ENCODE measurements at regions not wholly inside any gene's neighbourhood (a gene's known extent, or its start where the extent isn't known, plus 50 kb on each side); places are given as distances from the start of the nearest gene placed in this dataset.

DNA sequence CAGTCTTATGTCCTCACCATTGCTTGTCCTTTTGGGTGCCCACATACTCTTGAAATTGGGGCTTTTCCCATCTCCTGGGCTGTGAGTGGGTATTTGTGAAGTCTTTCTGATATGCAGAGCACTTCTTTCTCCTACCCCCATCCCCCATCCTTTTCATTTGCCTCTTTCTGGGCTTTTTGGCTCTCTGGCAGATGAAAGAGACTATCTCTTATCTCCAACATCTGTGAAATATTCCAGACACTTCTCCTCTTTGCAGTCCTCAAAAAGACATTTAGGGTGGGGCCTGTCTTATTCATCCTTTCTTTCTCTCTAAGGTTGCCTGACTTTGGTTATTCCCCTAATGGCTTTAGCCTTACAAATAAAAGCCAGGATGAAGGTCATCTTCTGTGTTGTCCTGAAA is 462.2 kb upstream of the MKI67 start:
- no peak for DNase-seq

DNA sequence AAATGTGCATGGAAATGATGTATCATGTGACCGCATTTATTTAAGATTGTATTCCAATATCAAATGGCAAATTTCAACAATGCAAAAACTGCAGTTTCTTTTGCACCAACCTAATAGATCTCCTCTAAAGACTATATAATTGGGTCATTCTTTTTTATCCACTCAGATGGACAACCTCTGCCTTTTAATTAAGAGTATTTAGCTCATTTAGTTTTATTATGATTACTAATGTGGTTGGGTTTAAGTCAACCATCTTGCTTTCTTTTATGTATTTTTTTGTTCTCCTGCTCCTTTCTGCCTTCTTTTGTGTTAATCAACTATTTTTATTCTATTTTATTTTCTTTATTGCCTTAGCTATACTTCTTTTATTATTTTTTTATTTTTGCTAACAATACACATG is 468.5 kb upstream of the MKI67 start:
- DNase-seq, result no peak

DNA sequence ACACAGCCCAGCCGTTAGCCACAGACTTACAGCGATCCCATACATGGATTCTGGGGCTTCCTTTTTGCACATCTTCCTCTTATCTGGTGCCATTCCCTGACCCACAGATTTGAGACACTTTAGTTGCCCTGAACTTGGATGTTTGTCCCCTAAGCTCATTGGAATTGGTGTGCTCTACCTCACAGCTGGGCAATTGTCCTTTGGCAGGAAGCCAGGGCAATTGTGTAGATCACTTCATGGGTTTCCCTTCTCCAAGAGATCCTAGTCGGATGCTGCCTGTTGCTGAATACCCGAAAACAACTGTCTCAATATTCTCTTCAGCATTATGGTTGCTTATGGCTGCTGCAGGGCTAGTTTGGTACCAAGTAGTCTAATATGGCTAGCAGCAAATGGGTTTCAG is 470.7 kb upstream of the MKI67 start:
- no peak for DNase-seq

DNA sequence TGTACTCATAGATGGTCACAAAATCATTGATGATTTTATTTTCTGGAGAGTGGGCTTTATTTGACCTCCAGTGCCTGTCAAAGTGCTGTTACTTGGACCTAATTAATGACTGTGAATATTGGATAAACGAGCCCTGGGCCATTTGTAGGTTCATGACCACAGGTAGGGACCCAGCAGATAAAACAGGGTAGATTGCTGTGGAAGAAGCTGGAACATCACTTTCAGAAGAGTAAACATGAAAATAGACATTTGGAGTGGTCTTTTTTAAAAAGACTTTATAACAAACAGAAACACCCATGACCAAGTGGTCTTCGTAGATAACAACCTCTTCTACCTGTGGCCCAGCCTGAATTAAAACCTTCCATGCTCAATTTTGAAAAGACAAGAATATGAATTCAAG is 472.8 kb upstream of the MKI67 start:
- DNase-seq, result no peak

DNA sequence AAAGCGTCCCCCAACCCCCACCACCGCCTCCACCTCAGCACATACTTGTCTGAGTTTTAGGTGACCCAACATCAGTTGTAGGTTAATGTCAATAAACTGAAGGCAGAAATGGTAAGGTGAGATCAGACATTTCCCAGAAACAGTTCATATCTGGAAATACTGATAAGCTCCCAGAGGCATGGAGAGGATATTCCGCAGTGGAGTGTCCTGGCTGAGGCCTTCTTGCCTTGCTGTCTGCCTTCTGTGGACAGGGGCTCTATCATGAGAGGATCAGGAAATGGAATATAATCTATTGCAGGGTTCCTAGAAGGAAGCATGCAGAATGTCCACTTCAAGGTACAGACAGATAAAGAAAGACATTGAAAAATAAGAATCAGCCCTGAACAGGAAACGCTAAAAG is 473.3 kb upstream of the MKI67 start:
- no peak for DNase-seq

DNA sequence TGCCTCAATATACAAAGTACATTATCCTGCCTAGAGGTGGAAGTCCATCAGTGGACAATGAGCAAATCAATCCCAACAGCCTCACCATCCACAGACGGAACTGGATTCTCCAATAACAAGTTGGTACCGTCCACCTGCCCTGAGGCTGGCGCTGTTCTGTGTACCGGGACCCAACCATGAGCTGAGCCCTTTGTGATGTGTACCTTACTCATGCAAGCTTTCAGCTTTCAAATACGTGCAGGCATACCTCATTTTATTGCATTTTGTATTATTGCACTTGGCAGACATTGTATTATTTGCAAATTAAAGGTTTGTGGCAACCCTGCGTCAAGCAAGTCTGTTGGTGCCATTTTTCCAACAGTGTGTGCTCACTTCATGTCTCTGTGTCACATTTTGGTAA is 476.0 kb upstream of the MKI67 start:
- DNase-seq, result no peak

DNA sequence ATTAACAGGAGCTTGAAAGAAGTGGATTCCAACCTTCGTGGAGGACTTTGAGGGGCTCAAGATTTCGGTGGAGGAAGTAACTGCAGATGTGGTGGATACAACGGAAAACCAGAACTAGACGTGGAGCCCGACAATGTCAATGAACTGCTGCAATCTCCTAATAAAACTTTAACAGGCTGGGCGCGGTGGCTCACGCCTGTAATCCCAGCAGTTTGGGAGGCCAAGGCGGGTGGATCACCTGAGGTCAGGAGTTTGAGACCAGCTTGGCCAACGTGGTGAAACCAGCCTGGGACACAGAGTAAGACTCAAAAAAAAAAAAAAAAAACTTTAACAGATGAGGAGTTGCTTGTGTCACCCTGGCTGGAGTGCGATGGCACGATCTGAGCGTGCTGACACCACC is 477.8 kb upstream of the MKI67 start:
- DNase-seq, result no peak

DNA sequence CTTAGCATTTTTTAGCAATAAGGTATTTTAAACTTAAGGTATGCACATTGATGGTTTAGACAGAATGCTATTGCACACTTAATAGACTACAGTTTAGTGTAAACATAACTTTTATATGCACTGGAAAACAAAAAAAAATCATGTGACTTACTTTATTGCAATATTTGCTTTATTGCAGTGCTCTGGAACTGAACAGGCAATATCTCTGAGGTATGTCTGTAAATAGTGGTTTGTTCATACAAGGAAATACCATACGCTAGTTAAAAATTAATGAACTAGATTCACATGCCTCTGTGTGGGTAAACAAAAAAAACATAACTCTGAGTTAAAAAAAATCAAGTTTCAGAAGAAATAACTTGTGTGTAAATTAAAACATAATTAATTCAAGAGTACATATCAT is 479.0 kb upstream of the MKI67 start:
- DNase-seq, result no peak

DNA sequence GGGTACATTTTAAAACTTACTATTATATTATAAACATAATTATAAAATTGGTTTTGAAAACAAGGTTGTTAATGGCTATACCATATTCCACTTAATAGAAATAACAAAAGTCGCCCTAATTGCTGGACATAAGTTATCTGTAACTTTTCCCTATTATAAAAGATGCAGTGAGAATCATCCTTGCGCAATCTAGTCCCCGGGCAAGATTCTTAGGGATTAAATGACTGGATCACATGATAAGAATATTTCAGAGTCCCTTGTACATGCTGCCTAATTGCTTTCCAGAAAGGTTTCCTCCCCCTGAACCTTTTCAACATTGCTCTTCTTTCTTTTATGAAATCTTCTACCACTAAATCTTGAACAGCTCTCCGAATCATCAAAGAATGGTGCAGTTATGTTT is 479.8 kb upstream of the MKI67 start:
- no peak for DNase-seq

DNA sequence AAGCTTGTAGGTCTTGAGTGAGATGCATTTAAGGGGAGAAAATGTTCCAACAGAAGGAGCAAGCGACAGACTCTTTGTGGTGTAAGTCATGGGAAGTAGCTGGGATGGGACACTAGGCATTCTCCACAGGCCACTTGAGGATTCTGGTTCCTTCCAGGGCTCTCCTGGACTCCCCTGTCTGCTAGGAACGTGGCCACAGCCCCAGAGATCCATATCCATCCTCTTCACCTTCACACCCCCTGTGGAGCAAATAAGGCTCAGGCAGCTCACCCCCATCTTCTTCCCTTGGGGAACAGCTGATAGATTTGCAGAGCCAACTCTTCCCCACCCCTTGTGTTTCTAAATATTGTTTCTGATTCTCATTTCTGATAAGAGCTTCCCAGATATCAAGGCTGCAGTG is 482.6 kb upstream of the MKI67 start:
- DNase-seq, result no peak

DNA sequence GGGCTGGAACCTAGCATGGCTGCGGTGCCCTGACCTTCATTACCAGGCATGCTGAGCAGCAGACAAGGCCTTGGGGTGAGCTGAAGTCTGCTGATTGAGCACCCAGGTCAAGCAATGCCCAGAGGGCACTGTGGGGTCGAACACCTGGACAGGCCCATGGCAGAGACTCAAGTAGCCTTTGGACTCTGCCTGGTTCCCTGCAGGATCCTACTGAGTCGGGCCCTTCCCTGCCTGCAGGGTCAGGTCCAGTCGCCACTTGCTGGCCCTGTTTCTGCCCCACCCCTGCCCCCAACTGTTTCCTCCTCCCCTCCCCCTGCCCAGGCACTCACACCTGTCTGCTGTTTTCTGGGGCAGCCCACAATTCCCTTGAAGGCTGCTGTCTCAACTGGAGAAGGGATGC is 483.2 kb upstream of the MKI67 start:
- DNase-seq, result no peak

DNA sequence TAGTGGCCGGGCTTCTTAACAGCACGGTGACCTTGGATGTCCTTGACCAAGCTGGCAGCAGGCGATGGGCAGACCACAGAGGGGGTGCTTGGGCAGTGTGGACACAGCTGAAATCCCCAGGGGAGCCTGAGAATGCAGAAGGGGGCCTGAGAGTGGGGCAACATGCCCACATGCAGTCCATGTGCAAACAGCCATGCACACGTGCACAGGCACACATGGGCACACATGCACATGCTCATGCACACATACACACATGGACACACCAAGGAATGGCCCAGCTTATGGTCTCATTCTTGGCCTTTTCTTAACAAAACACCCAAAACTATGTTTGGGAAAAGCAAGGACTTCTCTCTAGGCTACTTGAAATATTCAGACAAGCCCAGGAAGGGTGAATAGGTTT is 483.9 kb upstream of the MKI67 start:
- DNase-seq, result no peak

DNA sequence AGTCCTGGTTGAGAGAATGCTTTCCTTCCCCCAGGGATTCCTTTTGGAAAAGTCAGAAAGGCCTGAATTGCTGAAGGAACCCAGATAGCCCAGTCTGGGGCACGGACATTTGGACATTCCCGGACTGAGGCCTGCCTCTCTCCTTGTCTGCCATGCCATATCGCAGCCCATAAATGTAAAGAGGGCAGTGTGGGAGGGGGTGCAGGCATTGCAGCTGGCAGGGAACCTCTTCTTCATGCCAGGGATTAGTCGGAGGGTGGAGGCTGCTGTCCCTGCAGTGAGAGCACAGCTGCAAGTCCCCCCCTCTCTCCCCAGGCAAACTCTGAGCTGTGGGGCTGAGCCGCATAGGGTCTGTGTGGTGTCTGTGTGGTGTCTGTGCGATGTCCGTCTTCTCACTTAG is 486.0 kb upstream of the MKI67 start:
- DNase-seq, result no peak

DNA sequence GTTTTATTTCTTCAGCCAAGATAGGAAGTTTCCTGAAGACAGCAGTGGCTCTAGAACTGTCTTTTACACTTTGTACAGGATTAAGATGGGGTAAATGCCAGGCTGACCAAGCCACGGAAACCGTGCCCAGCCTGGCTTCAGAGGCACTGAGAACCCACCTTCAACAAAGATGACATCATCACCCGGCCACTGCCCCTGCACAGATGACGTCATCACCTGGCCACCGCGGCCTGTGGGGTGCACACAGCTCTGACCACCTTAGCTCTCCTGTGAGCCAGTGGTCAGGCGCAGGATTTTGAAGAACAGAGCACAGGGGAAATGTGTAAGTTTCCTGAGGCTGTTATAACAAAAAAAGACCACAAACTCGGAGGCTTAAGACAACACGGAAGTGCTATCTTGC is 486.4 kb upstream of the MKI67 start:
- DNase-seq, result no peak

DNA sequence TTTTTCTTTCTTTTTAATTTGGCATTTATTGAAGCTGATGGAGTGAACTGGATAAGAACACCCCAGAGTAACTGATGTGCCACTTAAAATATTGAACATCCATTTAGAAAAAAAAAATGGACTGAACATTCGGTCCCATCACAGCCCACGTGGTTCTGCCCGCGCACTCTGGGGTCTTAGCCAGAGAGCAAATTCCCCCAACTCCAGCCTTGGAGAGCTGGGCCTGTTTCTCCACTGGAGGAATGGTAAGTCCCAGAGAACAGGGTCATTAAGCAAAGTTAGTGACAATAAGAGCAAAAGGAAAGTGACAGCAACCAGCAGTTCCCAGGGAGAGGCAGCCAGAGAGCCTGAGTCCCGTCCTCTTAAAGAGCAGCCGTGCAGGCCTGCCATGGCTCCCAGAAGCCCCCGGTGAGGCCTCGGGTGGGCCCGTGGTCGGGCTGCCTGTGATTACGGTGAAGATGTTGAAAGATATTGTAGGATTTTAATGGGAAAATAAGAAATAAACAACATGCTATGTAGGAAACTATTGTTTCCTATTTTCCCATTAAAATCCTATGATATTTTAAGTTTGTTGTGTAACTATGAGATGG is 487.9 kb upstream of the MKI67 start:
- no peak for DNase-seq

DNA sequence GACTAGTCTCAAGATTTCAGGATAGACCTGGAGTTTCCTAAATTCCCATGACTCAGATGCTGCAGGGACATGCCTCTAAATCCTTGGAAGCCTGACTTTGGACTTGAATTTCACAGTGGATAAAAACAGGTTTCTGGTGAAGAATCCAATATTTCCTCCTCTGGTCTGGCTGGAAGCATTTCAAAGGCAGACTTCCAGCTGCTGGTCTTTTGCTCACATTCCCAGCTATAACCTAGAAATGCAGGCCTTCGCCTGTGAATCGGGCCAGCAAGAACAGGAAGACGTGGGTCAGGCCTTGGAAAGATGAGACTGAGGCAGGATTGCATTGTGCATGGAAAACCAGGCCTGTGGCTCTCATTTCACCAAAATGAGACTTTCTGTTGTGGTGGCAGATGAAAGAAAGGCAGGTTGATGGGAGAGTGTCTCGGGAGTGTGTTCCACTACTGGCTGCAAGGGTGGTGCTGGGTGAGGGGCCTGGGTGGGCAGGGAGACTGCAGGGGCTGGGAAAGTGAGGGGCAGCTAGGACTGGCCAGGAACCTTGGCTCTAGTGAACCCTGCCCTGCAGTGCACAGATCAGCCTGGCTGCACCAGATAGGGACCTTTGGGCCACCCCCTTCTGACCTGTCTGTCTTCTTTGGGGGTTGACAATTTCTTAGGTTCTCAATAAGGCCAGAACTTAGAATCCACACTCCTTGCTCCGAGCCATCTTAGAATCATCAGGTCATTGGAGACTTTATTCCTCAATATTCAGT is 488.8 kb upstream of the MKI67 start:
- DNase-seq, result no peak

DNA sequence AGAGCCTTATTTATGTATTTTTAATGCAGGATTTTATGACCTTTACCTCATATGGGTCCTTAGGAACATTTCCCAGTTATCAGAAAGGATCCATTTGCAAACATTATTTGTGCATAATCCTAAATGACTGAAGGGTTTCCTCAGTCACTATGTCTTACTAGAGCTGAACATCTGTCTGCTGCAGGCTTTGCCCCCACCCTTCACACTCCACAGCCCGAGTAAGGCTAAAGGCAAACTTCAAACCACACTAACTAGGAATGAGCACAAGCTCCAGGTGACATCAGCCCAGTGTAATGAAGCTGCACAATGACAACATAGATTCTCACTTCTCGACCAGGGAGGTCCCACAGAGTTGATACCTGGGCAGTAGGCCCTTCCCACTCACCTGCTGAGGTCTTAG is 491.3 kb upstream of the MKI67 start:
- DNase-seq, result no peak

DNA sequence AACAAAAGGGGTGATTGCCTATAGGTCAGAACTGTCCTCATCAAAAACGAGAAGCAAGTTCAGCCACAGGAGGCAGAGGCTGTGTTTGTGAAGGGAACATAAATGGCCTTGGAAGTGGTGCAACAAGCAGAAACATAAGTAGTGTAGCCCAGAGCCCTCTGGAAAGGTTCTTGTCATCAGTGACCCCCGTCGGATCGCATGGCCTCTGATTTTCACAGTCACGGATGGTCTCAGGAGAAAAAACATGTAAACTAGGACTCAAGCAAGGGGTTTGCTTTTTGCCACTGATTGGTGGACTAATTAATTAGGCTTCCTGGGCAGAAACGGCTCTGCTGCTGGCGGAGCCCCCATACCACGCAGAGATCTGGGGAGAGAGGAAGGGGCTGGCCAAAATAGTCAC is 496.5 kb upstream of the MKI67 start:
- no peak for DNase-seq

DNA sequence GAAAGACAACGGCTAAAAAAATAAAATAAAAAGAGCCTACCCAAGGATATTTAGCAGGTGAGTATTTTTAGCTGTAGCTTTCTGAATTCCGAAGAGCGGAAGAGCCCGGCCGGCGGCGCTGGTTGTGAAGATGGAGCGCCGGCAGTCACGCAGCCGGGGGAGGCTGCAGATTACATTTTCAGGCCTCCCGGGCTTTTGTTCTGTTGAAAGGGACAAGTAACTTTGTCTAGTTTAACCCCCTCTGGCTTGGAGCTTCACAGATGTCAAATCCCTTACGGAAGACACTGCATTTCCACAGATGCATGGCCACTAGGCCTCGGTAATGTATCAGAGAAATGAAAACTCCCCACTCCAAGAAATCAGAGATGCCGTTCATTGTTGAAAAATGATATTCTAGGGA is 497.6 kb upstream of the MKI67 start:
- no peak for DNase-seq

DNA sequence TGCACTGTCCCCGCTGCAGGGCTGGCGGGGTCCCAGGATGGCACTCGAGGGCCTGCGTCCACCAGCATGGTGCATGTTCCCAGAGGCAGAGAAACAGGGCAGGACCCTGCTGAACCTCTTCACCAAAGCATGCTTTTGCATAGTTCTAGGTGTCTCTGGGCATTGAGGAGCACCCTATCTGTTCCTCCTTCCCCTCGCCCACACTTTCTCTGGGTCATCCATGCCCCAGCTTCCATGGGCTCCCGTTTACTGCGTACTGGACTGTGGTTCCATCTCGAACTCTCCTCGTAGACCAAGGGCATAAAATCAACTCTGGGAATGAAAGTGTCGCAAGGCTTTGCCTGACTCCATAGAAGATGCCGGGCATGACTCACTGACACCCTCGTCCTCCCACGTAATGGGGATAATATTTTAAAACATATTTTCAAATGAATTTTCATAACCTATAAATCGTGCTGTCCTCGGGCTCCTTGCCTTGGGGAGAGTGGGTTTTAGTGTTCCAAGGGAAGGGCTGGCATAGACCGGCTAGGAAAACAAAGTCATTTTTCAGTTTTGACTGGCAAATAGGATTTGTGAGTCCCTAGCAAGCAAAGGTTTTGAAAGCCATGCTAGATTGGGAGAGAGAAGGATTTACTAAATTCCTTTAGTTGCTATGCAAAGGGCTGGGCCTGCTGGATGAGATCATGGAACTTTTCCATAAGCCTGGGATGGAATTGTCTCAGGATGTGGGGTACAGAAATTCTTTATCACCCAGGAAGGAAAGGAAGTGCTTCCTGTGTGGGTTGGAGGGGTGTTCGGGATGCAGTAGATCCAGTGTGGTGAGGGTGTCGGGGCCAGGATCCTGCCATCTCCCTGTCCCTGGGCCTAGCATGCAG is 498.7 kb upstream of the MKI67 start:
- no peak for DNase-seq

DNA sequence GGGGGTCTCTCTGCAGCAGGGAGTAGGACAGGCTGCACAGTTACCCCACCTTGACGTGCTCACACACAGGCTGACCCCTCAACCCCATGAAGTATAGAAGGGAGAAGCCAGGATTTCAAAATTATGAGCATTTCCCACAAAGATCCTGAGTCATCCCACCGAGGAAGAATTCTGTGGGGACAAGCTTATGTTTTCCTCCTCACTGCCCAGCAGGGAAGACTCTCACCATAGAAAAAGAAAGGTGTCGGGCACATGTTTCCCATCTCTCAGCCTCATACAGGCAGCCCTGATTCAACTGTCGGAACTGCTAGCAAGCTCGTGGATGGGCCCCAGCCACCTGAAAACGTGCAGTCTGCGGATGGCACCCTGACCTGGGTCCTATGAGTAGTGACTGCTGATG is 499.7 kb upstream of the MKI67 start:
- DNase-seq, result no peak

DNA sequence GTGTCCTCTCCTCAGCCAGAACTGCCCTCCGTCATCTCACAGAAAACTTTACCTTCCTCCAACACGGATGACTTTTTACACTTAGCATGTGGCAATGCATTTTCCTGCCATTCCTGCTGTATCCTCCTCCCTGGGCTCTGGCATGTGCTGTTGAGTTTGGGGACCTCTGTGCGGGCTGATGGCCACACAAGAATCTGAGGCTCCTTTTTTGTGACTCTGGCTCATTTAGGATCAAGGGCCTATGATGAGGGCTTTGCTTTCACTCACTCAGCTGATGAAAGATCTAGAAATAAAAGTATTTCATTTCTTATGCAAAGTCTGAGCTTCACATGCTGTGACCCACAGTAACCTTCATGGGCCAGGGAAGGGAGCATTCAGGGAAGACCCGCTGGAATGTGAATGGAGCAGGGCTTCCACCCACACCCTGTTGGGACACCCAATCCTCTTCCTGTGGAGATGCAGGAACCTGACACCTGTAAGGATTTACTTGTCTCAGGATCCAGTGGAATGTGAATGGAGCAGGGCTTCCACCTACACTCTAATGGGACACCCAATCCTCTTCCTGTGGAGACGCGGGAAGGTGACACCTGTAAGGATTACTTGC is 500.3 kb upstream of the MKI67 start:
- DNase-seq, result no peak

DNA sequence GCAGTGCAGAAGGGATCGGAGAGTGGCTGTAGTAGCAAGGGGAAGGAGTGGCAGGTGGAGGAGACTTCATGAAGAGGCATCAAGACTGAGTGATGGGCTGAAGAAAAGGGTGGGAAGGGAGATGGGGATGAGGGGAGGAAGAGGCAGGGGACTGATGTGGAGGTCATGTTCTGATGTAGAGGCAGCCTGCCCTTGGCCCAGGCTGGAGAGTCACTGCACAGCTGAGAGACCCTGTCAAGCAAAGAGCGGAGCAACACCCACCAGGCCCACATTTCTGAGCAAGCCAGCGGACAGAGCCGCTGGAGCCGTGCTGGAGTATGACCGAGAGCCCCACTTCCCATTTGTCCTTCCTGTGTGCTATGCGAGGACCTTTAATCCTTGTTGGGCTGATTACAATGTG is 501.6 kb upstream of the MKI67 start:
- DNase-seq, result no peak

DNA sequence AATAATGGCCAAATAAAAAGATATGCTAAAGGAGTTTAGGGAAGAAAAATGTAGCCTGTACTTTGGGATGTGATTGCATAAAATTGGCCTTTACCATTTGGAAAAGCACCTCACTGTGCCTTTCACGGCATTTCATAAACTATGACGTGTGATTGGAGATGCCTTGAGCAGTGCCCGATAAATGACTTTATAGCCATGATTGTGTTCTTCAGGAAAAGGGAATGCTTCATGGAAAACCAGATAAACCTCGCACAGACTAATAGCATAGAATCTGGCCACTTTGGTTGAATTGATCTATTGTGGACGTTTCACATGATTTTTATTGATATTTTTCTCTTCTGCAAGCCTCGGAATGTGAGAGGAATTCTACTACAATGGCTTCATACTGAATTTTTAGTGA is 502.0 kb upstream of the MKI67 start:
- no peak for DNase-seq
